ENCODE measurements at regions not wholly inside any gene's neighbourhood (a gene's known extent, or its start where the extent isn't known, plus 50 kb on each side); places are given as distances from the start of the nearest gene placed in this dataset.

GRCh38 chr5:143527808-143528207 lies 124.3 kb upstream of the NR3C1 start:
- TF ChIP-seq CTCF (IDR thresholded peaks at IDR 0.05) (no peak), POLR2A (IDR thresholded peaks at IDR 0.05) (no peak)

Measured in heart left ventricle (tissue), 13 donors.